ENCODE measurements at regions not wholly inside any gene's neighbourhood (a gene's known extent, or its start where the extent isn't known, plus 50 kb on each side); places are given as distances from the start of the nearest gene placed in this dataset.
"Not testable (repeated sequence)": the region's sequence is repeated elsewhere in the genome, so short reads cannot be mapped to it uniquely, and the experiment has no call there.

GRCh38 chr1:146521804-146522203 is 293.0 kb upstream of the NOTCH2NLA start:
- DNase-seq (ENCODE audit: low read depth in 2 of 3, low spot score in 2 of 3), result not testable (repeated sequence)

- DNase-seq (ENCODE audit: low read depth in 2 of 3, low spot score in 2 of 3), result not testable (repeated sequence)
Observed at GRCh38 chr1:146513754-146514153, 284.9 kb upstream of the NOTCH2NLA start.

- not testable (repeated sequence) for DNase-seq (ENCODE audit: low read depth in 2 of 3, low spot score in 2 of 3)
Observed at GRCh38 chr1:146511047-146511777, 282.4 kb upstream of the NOTCH2NLA start.

GRCh38 chr1:146510248-146510983 is 281.6 kb upstream of the NOTCH2NLA start:
- DNase-seq (ENCODE audit: low read depth in 2 of 3, low spot score in 2 of 3), result not testable (repeated sequence)

- DNase-seq (ENCODE audit: low read depth in 2 of 3, low spot score in 2 of 3), result not testable (repeated sequence)
Observed at GRCh38 chr1:146504121-146504520, 275.3 kb upstream of the NOTCH2NLA start.

- not testable (repeated sequence) for DNase-seq (ENCODE audit: low read depth in 2 of 3, low spot score in 2 of 3)
Observed at GRCh38 chr1:146487555-146487954, 258.7 kb upstream of the NOTCH2NLA start.

- not testable (repeated sequence) for DNase-seq (ENCODE audit: low read depth in 2 of 3, low spot score in 2 of 3)
Observed at GRCh38 chr1:146487155-146487554, 258.3 kb upstream of the NOTCH2NLA start.

GRCh38 chr1:146486300-146487014 is 257.6 kb upstream of the NOTCH2NLA start:
- not testable (repeated sequence) for DNase-seq (ENCODE audit: low read depth in 2 of 3, low spot score in 2 of 3)

GRCh38 chr1:146484195-146484594 is 255.4 kb upstream of the NOTCH2NLA start:
- not testable (repeated sequence) for DNase-seq (ENCODE audit: low read depth in 2 of 3, low spot score in 2 of 3)

GRCh38 chr1:146479188-146479587 is 250.4 kb upstream of the NOTCH2NLA start:
- not testable (repeated sequence) for DNase-seq (ENCODE audit: low read depth in 2 of 3, low spot score in 2 of 3)

- DNase-seq (ENCODE audit: low read depth in 2 of 3, low spot score in 2 of 3), result not testable (repeated sequence)
Observed at GRCh38 chr1:146478125-146478720, 249.4 kb upstream of the NOTCH2NLA start.

- not testable (repeated sequence) for DNase-seq (ENCODE audit: low read depth in 2 of 3, low spot score in 2 of 3)
Observed at GRCh38 chr1:146475086-146475485, 246.3 kb upstream of the NOTCH2NLA start.

GRCh38 chr1:146474216-146474615 is 245.4 kb upstream of the NOTCH2NLA start:
- not testable (repeated sequence) for DNase-seq (ENCODE audit: low read depth in 2 of 3, low spot score in 2 of 3)

GRCh38 chr1:146472192-146472861 is 243.5 kb upstream of the NOTCH2NLA start:
- DNase-seq (ENCODE audit: low read depth in 2 of 3, low spot score in 2 of 3), result peak; percentile 41 to 54 (median 53)

GRCh38 chr1:146459939-146460338 is 231.1 kb upstream of the NOTCH2NLA start:
- not testable (repeated sequence) for DNase-seq (ENCODE audit: low read depth in 2 of 3, low spot score in 2 of 3)

- DNase-seq (ENCODE audit: low read depth in 2 of 3, low spot score in 2 of 3), result not testable (repeated sequence)
Observed at GRCh38 chr1:146459308-146459707, 230.5 kb upstream of the NOTCH2NLA start.

GRCh38 chr1:146448877-146449246 is 220.0 kb upstream of the NOTCH2NLA start:
- not testable (repeated sequence) for DNase-seq (ENCODE audit: low read depth in 2 of 3, low spot score in 2 of 3)

- DNase-seq (ENCODE audit: low read depth in 2 of 3, low spot score in 2 of 3), result peak in 2 of 3 experiments; percentile 16
Observed at GRCh38 chr1:146448212-146448876, 219.5 kb upstream of the NOTCH2NLA start.

- peak in 2 of 3 experiments; percentile 5 to 45 for DNase-seq (ENCODE audit: low read depth in 2 of 3, low spot score in 2 of 3)
Observed at GRCh38 chr1:146443871-146444222, 215.0 kb upstream of the NOTCH2NLA start.
